IPS-18a (cell line): ENCODE measurements at regions not wholly inside any gene's neighbourhood (a gene's known extent, or its start where the extent isn't known, plus 50 kb on each side); places are given as distances from the start of the nearest gene placed in this dataset.

Experiments used
- H3K27ac ChIP-seq: one replicate; pipeline ENCODE4 v1.5.1; 2013; ENCODE audit warnings: low read length
- H3K27me3 ChIP-seq: one replicate; pipeline ENCODE4 v1.6.1; 2013; ENCODE audit warnings: mild to moderate bottlenecking, low read length; ENCODE audit not compliant: control insufficient read depth, insufficient read depth
- H3K36me3 ChIP-seq: one replicate; pipeline ENCODE4 v1.6.1; 2013; ENCODE audit warnings: low read depth, low read length; ENCODE audit not compliant: control insufficient read depth
- H3K4me1 ChIP-seq: one replicate; pipeline ENCODE4 v1.6.1; 2013; ENCODE audit warnings: low read depth, low read length; ENCODE audit not compliant: control insufficient read depth
- H3K4me3 ChIP-seq: one replicate; pipeline ENCODE4 v1.5.1; 2013; ENCODE audit warnings: low read length
- H3K9ac ChIP-seq: one replicate; pipeline ENCODE4 v1.6.1; 2013; ENCODE audit warnings: mild to moderate bottlenecking, low read length, moderate library complexity
- H3K9me3 ChIP-seq: one replicate; pipeline ENCODE4 v1.6.1; 2013; ENCODE audit warnings: low read depth, low read length; ENCODE audit not compliant: control insufficient read depth

GRCh38 chr11:45086526-45086925 is 59.9 kb upstream of the PRDM11 start:
- H3K4me1 ChIP-seq = peaks cover 46% of the 10 kb centered on the region

DNA sequence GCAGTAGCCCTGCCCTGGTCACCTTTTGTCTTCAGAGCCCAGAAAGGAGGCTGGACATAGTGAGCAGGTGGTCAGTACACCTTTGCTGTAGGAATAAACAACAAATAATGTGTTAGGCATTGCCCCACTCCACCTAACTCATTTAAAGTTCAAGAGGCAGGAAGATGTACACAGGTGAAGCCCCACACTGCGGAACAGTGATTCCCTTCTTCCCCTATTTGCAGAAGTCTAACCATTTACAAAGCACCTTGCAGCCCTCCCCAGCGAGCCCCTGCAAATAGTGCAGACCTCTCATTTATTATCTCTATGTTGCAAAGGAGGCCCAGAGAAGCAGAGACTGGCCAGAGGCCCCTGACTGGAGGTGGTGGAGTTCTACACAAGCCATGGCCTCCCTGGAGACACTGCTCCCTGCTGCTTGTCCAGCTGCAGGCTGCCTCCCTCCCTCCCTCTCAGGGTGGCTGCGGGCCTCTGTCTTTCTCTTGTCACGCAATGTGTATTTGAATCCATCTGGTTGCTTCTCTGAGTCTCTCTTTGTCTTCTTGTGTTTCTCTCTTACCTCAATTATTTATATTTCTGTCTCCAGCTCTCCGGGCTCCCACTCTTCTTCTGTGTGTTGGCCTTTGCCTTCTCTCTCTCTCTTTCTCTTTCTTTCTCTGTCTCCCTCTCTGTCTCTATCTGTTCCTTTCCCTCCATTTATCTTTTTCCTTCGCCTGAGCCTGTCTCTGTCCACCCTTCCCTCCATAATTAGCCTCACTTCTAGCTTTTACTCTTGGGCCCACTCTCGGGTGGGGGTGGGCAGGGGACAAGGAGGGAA is 59.1 kb upstream of the PRDM11 start:
- Histone ChIP-seq H3K4me3 (no peak overlapping the region), H3K4me1 (peaks cover 44% of the 10 kb centered on the region), H3K27me3 (no peaks in the 10 kb centered on the region), H3K36me3 (no peaks in the 10 kb centered on the region), H3K27ac (no peak overlapping the region), H3K9me3 (no peaks in the 10 kb centered on the region), H3K9ac (no peak overlapping the region)

More at GRCh38 chr11:45086526-45086925, 59.9 kb upstream of the PRDM11 start:
- Histone ChIP-seq H3K36me3 (no peaks in the 10 kb centered on the region), H3K9me3 (no peaks in the 10 kb centered on the region), H3K9ac (no peak overlapping the region), H3K4me3 (no peak overlapping the region), H3K27me3 (no peaks in the 10 kb centered on the region), H3K27ac (no peak overlapping the region)

DNA sequence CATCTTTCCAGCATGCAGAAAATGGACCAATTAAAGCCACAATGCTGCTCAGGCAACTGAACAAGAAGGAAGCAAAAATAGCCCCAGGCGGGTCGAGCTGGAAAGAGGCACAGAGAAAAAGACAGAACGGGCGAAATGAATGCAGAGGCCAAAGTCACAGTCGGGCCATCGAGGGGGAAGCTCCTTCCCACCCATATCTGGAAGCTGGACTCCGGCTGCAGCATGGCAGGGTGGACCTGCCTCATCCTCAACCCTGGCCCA is 58.6 kb upstream of the PRDM11 start:
- no peaks in the 10 kb centered on the region for H3K9me3 ChIP-seq
- H3K4me3 ChIP-seq = no peak overlapping the region
- H3K27me3 ChIP-seq = no peaks in the 10 kb centered on the region
- no peak overlapping the region for H3K27ac ChIP-seq
- no peaks in the 10 kb centered on the region for H3K36me3 ChIP-seq
- no peak overlapping the region for H3K9ac ChIP-seq
- peaks cover 44% of the 10 kb centered on the region for H3K4me1 ChIP-seq

GRCh38 chr11:45089251-45089650 is 57.2 kb upstream of the PRDM11 start:
- H3K4me3 ChIP-seq = no peak overlapping the region
- no peaks in the 10 kb centered on the region for H3K36me3 ChIP-seq
- H3K4me1 ChIP-seq = peaks cover 35% of the 10 kb centered on the region
- H3K27ac ChIP-seq = no peak overlapping the region
- H3K9me3 ChIP-seq = no peaks in the 10 kb centered on the region
- no peak overlapping the region for H3K9ac ChIP-seq
- no peaks in the 10 kb centered on the region for H3K27me3 ChIP-seq

- Histone ChIP-seq H3K9me3 (no peaks in the 10 kb centered on the region), H3K27me3 (no peaks in the 10 kb centered on the region), H3K9ac (no peak overlapping the region), H3K36me3 (no peaks in the 10 kb centered on the region), H3K4me3 (no peak overlapping the region), H3K4me1 (peaks cover 35% of the 10 kb centered on the region), H3K27ac (no peak overlapping the region)
These were observed 56.6 kb upstream of the PRDM11 start for GRCh38 chr11:45089676-45090499.

DNA sequence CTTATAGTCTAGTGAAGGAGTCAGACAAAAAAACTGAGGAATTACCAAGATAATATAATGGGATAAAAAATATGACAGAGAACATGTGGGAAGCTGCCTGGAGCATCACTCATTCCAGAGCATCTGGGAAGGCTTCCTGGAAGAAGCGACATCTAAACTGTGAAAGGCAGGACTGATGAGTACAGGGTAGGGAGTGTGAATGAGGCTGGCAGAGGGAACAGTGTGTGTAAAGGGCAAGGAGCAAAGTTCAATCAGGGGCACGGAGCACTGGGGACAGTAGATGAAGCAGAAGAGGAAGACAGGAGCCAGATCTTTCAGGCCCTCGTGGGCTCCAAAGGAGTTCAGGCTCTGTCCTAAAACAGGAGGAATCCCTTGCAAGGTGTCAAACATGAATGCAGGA is 55.8 kb upstream of the PRDM11 start:
- Histone ChIP-seq H3K27ac (no peak overlapping the region), H3K9me3 (no peaks in the 10 kb centered on the region), H3K4me3 (no peak overlapping the region), H3K36me3 (no peaks in the 10 kb centered on the region), H3K9ac (no peak overlapping the region), H3K4me1 (peaks cover 30% of the 10 kb centered on the region), H3K27me3 (no peaks in the 10 kb centered on the region)

DNA sequence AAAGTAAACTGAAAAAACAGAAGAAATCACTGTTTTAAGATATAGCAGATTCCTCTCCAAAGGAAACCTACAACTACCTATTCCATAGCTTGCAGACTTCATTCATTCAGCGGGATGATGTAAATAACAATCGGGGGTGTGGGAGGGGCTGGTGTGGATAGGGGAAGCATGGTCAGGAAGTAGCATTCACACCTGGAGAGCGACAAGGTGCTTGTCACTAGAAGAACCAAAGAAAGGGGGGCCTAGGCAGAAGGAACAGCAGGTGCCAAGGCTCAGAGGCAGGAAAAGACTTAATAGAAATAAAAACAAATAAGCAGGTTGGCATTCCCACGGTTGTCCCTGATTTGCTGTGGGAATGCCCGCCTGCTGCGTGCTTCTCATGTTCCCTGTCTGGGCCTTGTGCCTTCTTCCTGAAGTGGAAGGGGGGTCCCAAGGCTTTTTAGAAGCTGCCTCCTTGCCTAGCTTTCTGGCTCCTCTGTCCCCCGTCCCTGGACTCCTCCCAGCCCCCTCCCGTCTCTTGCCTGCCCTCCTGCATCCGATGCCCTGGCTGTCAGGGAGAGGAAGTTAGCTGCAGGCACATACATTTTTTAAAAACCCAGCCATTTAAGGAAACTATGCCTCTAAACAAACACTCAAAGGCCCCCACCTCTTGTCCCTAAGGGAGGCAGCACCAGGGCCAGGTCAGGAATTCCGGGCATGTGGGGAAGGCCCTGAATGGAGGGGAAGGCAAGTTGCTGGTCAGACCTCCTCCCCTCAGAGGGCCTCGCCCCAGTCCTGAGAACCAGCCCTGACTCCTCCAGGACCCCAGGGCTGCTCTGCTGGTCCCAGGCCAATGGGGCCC is 54.7 kb upstream of the PRDM11 start:
- peaks cover 22% of the 10 kb centered on the region for H3K4me1 ChIP-seq
- H3K36me3 ChIP-seq = no peaks in the 10 kb centered on the region
- H3K9ac ChIP-seq = no peak overlapping the region
- H3K9me3 ChIP-seq = no peaks in the 10 kb centered on the region
- H3K27me3 ChIP-seq = no peaks in the 10 kb centered on the region
- H3K27ac ChIP-seq = no peak overlapping the region
- no peak overlapping the region for H3K4me3 ChIP-seq

GRCh38 chr11:45092404-45092785 is 54.0 kb upstream of the PRDM11 start:
- H3K27me3 ChIP-seq = no peaks in the 10 kb centered on the region
- no peak overlapping the region for H3K9ac ChIP-seq
- H3K4me1 ChIP-seq = peaks cover 17% of the 10 kb centered on the region
- H3K27ac ChIP-seq = no peak overlapping the region
- no peak overlapping the region for H3K4me3 ChIP-seq
- H3K9me3 ChIP-seq = no peaks in the 10 kb centered on the region
- no peaks in the 10 kb centered on the region for H3K36me3 ChIP-seq

GRCh38 chr11:45092901-45093760 is 53.3 kb upstream of the PRDM11 start:
- Histone ChIP-seq H3K4me3 (no peak overlapping the region), H3K4me1 (peaks cover 17% of the 10 kb centered on the region), H3K9ac (no peak overlapping the region), H3K27me3 (no peaks in the 10 kb centered on the region), H3K27ac (no peak overlapping the region), H3K36me3 (no peaks in the 10 kb centered on the region), H3K9me3 (no peaks in the 10 kb centered on the region)

GRCh38 chr11:45093761-45094455 is 52.5 kb upstream of the PRDM11 start:
- H3K9ac ChIP-seq = no peak overlapping the region
- no peak overlapping the region for H3K27ac ChIP-seq
- H3K27me3 ChIP-seq = no peaks in the 10 kb centered on the region
- peaks cover 17% of the 10 kb centered on the region for H3K4me1 ChIP-seq
- H3K4me3 ChIP-seq = no peak overlapping the region
- no peaks in the 10 kb centered on the region for H3K36me3 ChIP-seq
- H3K9me3 ChIP-seq = no peaks in the 10 kb centered on the region
